ENCODE measurements at regions not wholly inside any gene's neighbourhood (a gene's known extent, or its start where the extent isn't known, plus 50 kb on each side); places are given as distances from the start of the nearest gene placed in this dataset.

GRCh38 chr13:79060216-79060615, 345.8 kb downstream of the RBM26 start:
- H3K27ac ChIP-seq = no peak overlapping the region
- ATAC-seq = no peak
- H3K36me3 ChIP-seq = no peaks in the 10 kb centered on the region
- no peaks in the 10 kb centered on the region for H3K27me3 ChIP-seq
- TF ChIP-seq POLR2A (IDR thresholded peaks at IDR 0.05) (no peak), POLR2AphosphoS5 (IDR thresholded peaks at IDR 0.05) (no peak), CTCF (IDR thresholded peaks at IDR 0.05) (no peak), EP300 (IDR thresholded peaks at IDR 0.05) (no peak)
- 75% methylated on average over 1 of the region's 1 CpG; no CpG with 5 or more reads in 1 of the 2 donors for WGBS, 2 donors (ENCODE audit: low coverage in 1 of 2)
- H3K4me3 ChIP-seq = no peak overlapping the region
- no peaks in the 10 kb centered on the region for H3K4me1 ChIP-seq
- no peaks in the 10 kb centered on the region for H3K9me3 ChIP-seq

GRCh38 chr13:79056706-79057105, 349.3 kb downstream of the RBM26 start:
- H3K4me3 ChIP-seq = no peak overlapping the region
- 52 to 71% methylated on average over 4 to 6 of the region's 6 CpGs for WGBS, 2 donors (ENCODE audit: low coverage in 1 of 2)
- H3K36me3 ChIP-seq = no peaks in the 10 kb centered on the region
- TF ChIP-seq POLR2AphosphoS5 (IDR thresholded peaks at IDR 0.05) (no peak), CTCF (IDR thresholded peaks at IDR 0.05) (no peak), EP300 (IDR thresholded peaks at IDR 0.05) (no peak), POLR2A (IDR thresholded peaks at IDR 0.05) (no peak)
- no peak for ATAC-seq
- H3K27ac ChIP-seq = no peak overlapping the region
- no peaks in the 10 kb centered on the region for H3K27me3 ChIP-seq
- no peaks in the 10 kb centered on the region for H3K9me3 ChIP-seq
- H3K4me1 ChIP-seq = no peaks in the 10 kb centered on the region

DNA sequence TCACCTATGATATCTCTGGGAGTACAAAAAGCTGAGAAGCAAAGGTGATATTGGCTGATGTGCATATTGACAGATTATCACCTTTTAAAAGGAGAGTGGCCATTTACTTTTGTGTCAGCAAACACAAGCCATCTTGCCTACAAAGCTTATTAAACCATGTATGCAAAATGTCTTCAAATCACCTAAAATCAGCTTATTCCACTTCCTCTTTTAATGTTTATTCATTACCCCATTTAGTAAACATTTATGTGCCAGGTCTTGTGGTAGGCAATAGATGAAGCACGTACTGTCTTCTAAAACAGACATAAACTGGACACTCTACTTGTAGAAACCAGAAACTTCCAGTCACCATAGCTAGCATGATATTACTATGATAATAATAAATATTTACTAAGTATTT, 354.6 kb downstream of the RBM26 start:
- 56 to 73% methylated on average over 1 of the region's 1 CpG for WGBS, 2 donors (ENCODE audit: low coverage in 1 of 2)
- Histone ChIP-seq H3K4me3 (no peak overlapping the region), H3K9me3 (no peaks in the 10 kb centered on the region), H3K27ac (no peak overlapping the region), H3K27me3 (no peaks in the 10 kb centered on the region), H3K36me3 (no peaks in the 10 kb centered on the region), H3K4me1 (no peaks in the 10 kb centered on the region)
- no peak for ATAC-seq
- no peak for TF ChIP-seq EP300 (IDR thresholded peaks at IDR 0.05)
- no peak for TF ChIP-seq CTCF (IDR thresholded peaks at IDR 0.05)
- no peak for TF ChIP-seq POLR2AphosphoS5 (IDR thresholded peaks at IDR 0.05)
- no peak for TF ChIP-seq POLR2A (IDR thresholded peaks at IDR 0.05)

- H3K36me3 ChIP-seq = no peaks in the 10 kb centered on the region
- ATAC-seq = no peak
- no peaks in the 10 kb centered on the region for H3K4me1 ChIP-seq
- 64 to 77% methylated on average over 3 of the region's 3 CpGs for WGBS, 2 donors (ENCODE audit: low coverage in 1 of 2)
- no peak overlapping the region for H3K27ac ChIP-seq
- H3K9me3 ChIP-seq = no peaks in the 10 kb centered on the region
- TF ChIP-seq EP300 (IDR thresholded peaks at IDR 0.05) (no peak), POLR2A (IDR thresholded peaks at IDR 0.05) (no peak)
- no peak overlapping the region for H3K4me3 ChIP-seq
- no peaks in the 10 kb centered on the region for H3K27me3 ChIP-seq
Measured at GRCh38 chr13:79044415-79044814, 361.6 kb downstream of the RBM26 start.

GRCh38 chr13:79043208-79043607, 362.8 kb downstream of the RBM26 start:
- Histone ChIP-seq H3K9me3 (no peaks in the 10 kb centered on the region), H3K27ac (no peak overlapping the region), H3K36me3 (no peaks in the 10 kb centered on the region), H3K27me3 (no peaks in the 10 kb centered on the region), H3K4me3 (no peak overlapping the region), H3K4me1 (no peaks in the 10 kb centered on the region)
- WGBS, 2 donors (ENCODE audit: low coverage in 1 of 2) = 78 to 83% methylated on average over 1 to 4 of the region's 4 CpGs
- TF ChIP-seq EP300 (IDR thresholded peaks at IDR 0.05) (no peak), POLR2AphosphoS5 (IDR thresholded peaks at IDR 0.05) (no peak), POLR2A (IDR thresholded peaks at IDR 0.05) (no peak), CTCF (IDR thresholded peaks at IDR 0.05) (no peak)
- ATAC-seq = no peak

Measured in gastroesophageal sphincter (tissue), 4 donors.